Islet of Langerhans (tissue), 1 donor: ENCODE measurements at regions not wholly inside any gene's neighbourhood (a gene's known extent, or its start where the extent isn't known, plus 50 kb on each side); places are given as distances from the start of the nearest gene placed in this dataset.

ENCODE experiments used
- FAIRE-seq: peaks from one replicate; lab custom pipeline; 2011; peaks lifted over from hg19 to GRCh38; lab: Jason Lieb, UNC

GRCh38 chr9:86830356-86830755 is 117.0 kb downstream of the GAS1 start:
- no peak for FAIRE-seq

DNA sequence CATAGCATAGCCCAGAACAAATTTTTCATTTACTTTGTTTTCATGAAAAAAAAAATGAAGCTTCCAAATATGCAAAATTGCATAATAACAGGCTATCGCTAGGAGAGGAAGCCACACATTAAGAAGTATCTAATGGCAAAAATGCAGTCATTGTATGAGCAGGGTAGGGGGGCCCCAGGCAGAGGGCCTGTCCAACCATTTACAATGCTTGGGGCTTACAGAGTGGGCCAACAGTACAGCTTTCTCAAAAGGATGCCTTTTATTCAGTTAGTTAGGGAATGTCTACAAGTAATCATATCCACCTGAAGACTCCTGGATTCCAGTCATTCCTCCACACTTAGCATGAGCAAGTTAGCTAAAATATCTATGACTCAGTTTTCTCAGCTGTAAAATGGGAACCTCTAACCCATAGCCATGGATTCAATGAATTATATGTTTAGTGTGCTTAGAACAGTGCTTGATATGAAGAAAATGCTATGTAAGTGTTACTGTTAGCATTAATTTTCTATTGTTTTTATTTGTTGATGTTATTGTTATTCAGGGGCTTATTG is 117.7 kb downstream of the GAS1 start:
- FAIRE-seq = no peak

DNA sequence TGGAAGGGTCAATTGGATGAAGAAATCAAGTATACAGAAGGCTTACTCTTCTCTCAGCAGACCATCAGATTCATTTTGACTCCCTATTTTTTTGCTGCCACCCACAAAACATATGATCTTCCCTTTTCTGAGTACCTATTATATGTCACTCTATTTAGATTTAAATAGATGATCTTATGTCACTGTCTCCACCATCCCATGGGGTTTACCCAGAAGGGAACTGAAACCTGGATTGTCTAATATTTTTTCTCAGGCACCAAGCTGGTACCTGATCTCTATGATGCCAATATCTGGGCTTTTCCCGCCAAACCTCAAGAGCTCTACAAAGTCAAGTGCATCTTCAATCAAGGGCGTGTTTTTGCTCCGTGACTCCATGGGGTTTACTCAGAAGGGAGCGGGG is 118.7 kb downstream of the GAS1 start:
- FAIRE-seq = no peak

- no peak for FAIRE-seq
Measured at GRCh38 chr9:86827893-86828292, 119.4 kb downstream of the GAS1 start.

GRCh38 chr9:86825299-86825698 is 122.0 kb downstream of the GAS1 start:
- no peak for FAIRE-seq

- FAIRE-seq = no peak
Measured at GRCh38 chr9:86822006-86822801, 125.1 kb downstream of the GAS1 start.

GRCh38 chr9:86821006-86821845 is 126.1 kb downstream of the GAS1 start:
- no peak for FAIRE-seq

DNA sequence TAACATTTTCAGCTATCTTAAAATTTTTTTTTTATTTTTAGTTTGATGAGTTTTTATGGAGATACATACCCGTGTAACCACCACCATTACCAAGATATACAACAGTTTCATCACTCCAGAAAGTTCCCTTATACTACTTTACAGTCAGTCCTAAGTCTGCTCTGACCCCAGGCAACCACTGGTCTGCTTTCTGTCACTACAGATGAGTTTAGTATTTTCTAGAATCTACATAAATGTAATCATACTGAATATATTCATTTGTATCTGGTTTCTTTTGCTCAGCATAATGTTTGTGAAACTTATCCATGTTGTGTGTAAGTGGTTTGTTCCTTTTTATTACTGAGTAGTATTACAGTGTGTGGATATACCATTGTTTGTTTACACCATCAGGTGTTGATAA is 127.8 kb downstream of the GAS1 start:
- FAIRE-seq = no peak

GRCh38 chr9:86818636-86819035 is 128.7 kb downstream of the GAS1 start:
- FAIRE-seq = no peak

DNA sequence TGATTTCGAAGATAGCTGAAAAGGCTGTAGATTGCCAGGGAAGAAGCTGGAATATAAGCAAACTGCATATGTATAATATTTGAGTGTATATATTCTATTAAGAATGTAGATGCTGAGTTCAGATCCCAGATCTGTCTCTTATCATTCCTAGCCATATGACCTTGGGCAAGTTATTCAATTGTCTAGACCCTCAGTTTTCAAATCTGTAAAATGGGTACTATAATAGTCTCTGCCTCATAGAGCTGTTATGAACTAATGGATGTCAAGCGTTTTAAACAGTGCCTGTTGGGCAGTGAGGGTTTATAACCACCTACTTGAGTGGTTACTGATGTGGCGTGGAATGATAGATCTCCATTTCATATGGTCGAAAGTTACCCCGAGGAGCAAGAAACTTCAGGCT is 130.4 kb downstream of the GAS1 start:
- no peak for FAIRE-seq

DNA sequence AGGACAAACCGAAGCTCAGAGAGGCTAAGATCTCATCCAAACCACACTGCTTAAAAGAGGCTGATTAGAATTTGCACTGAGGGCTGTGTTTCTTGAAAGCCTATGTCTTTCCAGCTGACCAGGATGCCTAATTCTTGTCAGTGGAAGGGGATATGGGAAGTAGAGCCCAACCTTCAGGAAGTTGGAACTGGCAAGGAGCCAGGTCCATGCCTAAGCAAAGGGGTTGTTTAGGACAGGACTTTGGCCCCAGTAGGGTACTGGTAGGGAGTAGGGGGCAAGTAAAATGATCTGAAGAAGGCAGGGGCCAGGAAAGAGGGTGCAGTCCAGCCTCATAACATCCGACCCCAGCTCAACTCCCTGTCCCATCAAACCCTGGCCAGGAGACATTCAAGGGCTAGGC is 130.9 kb downstream of the GAS1 start:
- no peak for FAIRE-seq

DNA sequence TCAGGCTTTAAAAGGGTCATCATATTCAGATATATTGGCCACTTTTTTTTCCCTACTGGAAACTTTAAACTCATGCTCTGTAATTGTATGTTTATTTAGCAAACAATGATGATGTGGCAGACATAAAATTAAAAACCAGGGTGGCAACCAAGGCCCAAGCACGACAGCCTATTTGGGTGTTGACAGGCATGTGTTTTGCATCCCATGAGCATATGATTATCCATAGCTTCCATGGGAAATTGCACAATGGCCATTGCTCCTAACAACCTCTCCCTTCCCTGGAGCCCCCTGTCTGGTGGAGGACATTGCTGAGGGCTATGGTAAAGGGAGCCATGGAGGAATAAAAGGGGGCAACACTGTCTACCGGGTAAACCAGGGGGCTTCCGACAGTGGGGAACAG is 134.7 kb downstream of the GAS1 start:
- no peak for FAIRE-seq

GRCh38 chr9:86809759-86810367 is 137.4 kb downstream of the GAS1 start:
- FAIRE-seq = no peak

DNA sequence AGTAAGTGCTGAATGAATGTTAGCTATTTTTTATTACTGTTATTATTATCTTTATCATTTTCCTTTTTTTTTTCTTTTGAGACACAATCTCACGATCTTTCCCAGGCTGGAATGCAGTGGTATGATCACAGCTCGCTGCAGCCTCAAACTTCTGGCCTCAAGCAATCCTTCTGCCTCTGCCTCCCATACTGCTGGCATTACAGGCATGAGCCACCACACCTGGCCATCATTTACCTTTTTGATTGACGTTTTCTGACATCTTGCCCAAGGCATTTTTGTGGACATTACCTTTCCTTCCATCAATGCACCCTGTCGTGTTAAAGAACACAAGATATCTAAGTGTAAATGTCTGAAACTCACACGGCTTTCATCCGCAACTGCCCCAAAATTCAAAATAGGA is 138.2 kb downstream of the GAS1 start:
- no peak for FAIRE-seq

DNA sequence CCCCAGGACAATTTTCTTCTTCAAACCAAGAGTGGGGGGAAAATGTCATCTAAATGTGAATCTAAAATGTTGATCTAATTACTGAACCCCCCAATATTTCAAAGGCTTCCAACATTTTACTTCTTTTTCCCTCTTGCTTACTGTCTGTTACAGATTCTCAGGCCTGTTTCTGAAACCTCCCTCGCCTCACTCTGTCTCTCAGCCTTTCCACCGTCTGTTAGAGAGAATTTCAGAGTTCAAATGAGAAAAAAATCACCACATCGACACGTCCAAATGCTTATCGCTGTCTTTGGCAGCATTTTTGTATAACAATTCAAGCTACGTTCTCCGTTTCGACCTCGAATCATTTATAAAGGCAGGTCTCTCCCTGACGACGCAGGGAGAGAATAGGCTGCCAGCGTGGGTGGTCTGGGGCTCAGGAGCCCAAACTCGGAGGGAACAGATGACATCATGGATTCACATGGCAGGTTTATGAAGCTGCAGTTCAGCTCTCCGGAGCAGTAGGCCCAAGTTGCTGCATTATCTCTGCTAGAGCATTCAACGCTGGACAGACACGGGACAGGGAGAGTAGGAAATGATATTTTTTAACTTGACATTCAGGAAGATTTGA is 139.8 kb downstream of the GAS1 start:
- no peak for FAIRE-seq

GRCh38 chr9:86804011-86804410 is 143.3 kb downstream of the GAS1 start:
- no peak for FAIRE-seq

GRCh38 chr9:86802900-86803673 is 144.2 kb downstream of the GAS1 start:
- no peak for FAIRE-seq

GRCh38 chr9:86801246-86801645 is 146.1 kb downstream of the GAS1 start:
- FAIRE-seq = no peak

- no peak for FAIRE-seq
Measured at GRCh38 chr9:86800681-86801080, 146.6 kb downstream of the GAS1 start.

- no peak for FAIRE-seq
Measured at GRCh38 chr9:86798966-86799365, 148.3 kb downstream of the GAS1 start.

- no peak for FAIRE-seq
Measured at GRCh38 chr9:86796666-86797065, 150.6 kb downstream of the GAS1 start.
